GM12864 (cell line): ENCODE measurements at regions not wholly inside any gene's neighbourhood (a gene's known extent, or its start where the extent isn't known, plus 50 kb on each side); places are given as distances from the start of the nearest gene placed in this dataset.

Experiments used
- DNase-seq: peaks from one replicate; pipeline ENCODE4 v3.0.0-alpha.2; 2011; ENCODE audit warnings: low read depth
- H3K4me3 ChIP-seq: 2 replicates; pipeline ENCODE4 v1.5.1; 2011; ENCODE audit warnings: mild to moderate bottlenecking, low read depth, low read length, control low read depth
- TF ChIP-seq, protein P1 (sequence below): IDR thresholded peaks from 2 replicates; pipeline ENCODE4 v1.5.1; 2011; ENCODE audit warnings: low read depth, mild to moderate bottlenecking, moderate library complexity, low read length, control low read depth, inconsistent platforms; ENCODE audit errors: missing control alignments

- no peak for DNase-seq
- TF ChIP-seq, protein P1, sequence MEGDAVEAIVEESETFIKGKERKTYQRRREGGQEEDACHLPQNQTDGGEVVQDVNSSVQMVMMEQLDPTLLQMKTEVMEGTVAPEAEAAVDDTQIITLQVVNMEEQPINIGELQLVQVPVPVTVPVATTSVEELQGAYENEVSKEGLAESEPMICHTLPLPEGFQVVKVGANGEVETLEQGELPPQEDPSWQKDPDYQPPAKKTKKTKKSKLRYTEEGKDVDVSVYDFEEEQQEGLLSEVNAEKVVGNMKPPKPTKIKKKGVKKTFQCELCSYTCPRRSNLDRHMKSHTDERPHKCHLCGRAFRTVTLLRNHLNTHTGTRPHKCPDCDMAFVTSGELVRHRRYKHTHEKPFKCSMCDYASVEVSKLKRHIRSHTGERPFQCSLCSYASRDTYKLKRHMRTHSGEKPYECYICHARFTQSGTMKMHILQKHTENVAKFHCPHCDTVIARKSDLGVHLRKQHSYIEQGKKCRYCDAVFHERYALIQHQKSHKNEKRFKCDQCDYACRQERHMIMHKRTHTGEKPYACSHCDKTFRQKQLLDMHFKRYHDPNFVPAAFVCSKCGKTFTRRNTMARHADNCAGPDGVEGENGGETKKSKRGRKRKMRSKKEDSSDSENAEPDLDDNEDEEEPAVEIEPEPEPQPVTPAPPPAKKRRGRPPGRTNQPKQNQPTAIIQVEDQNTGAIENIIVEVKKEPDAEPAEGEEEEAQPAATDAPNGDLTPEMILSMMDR, result no peak
- no peak overlapping the region for H3K4me3 ChIP-seq
These were observed 233.9 kb downstream of the RPS24 start for GRCh38 chr10:78267598-78267997.

GRCh38 chr10:78269060-78269459 lies 235.4 kb downstream of the RPS24 start:
- TF ChIP-seq, protein P1, result no peak
- H3K4me3 ChIP-seq, result no peak overlapping the region

GRCh38 chr10:78272329-78272728 lies 238.7 kb downstream of the RPS24 start:
- H3K4me3 ChIP-seq, result no peak overlapping the region
- no peak for DNase-seq
- TF ChIP-seq, protein P1, result no peak

More at GRCh38 chr10:78269060-78269459, 235.4 kb downstream of the RPS24 start:
- no peak for DNase-seq

GRCh38 chr10:78274491-78274890 lies 240.8 kb downstream of the RPS24 start:
- no peak overlapping the region for H3K4me3 ChIP-seq
- TF ChIP-seq, protein P1, result no peak
- no peak for DNase-seq

DNA sequence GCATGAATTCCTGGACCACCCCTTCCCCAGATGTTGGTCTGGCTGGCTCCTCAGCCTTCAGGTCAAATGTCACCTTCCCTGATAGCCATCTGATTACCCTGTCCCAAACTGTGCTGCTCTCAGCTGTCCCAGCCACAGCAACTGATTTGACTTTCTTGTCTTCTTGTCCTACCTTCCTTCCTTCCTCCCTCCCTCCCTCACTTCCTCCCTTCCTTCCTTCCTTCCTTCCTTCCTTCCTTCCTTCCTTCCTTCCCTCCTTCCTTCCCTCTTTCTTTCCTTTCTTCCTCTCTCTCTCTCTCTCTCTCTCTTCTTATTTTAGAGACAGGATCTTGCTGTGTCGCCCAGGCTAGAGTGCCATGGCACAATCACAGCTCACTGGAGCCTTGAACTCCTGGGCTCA lies 242.5 kb downstream of the RPS24 start:
- no peak for DNase-seq

DNA sequence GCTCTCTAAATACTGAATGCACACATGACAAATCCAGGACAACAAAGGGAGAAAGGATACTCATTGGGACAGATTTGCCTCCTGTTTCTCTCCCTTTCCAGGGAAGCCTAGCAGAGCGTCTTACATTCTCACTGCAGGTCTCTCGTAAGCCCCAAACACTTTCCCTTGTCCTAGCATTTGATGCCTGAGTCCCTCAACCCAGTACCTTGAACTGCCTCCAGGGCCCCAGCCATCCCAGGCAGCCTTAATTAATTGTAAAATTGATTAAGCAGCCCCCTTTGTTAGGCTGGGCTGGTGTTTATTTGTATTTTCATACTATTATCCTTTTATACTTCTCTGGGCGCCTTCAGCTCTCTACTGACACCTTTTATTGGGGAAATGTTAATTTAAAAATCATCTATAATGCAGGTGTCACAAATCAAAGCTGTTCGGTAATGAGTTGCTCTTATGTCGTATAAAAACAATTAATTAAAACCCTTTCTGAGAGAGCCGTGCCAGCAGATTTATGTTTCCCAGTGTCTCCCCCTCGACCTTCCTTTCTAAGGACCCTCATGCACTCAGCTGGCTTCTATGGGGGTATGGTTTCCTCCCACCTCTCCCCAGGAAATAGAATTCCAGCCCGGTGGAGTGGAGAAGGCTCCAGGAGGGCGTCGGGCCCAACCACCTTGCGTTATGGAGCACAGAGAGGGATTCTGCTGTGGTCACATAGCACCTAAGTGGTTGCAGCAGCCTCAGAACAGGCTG lies 243.8 kb downstream of the RPS24 start:
- TF ChIP-seq, protein P1, result no peak
- DNase-seq, result no peak
- no peak overlapping the region for H3K4me3 ChIP-seq

More for the DNA sequence above, 242.5 kb downstream of the RPS24 start:
- no peak overlapping the region for H3K4me3 ChIP-seq
- TF ChIP-seq, protein P1, result no peak

GRCh38 chr10:78278058-78278404 lies 244.4 kb downstream of the RPS24 start:
- H3K4me3 ChIP-seq, result no peak overlapping the region
- DNase-seq, result no peak

More at GRCh38 chr10:78278058-78278404, 244.4 kb downstream of the RPS24 start:
- TF ChIP-seq, protein P1, result no peak
